Epithelial cell of esophagus (primary cell): ENCODE measurements at regions not wholly inside any gene's neighbourhood (a gene's known extent, or its start where the extent isn't known, plus 50 kb on each side); places are given as distances from the start of the nearest gene placed in this dataset.
"Not testable (repeated sequence)": the region's sequence is repeated elsewhere in the genome, so short reads cannot be mapped to it uniquely, and the experiment has no call there.

Experiments used
- DNase-seq: peaks from one replicate; pipeline ENCODE4 v3.0.0; 2010; ENCODE audit warnings: low read depth
- H3K4me3 ChIP-seq: 2 replicates; pipeline ENCODE4 v1.5.1; 2011; ENCODE audit warnings: mild to moderate bottlenecking, low read length, control low read depth
- TF ChIP-seq, protein P1 (sequence below): IDR thresholded peaks from 2 replicates; pipeline ENCODE4 v1.5.1; 2011; ENCODE audit warnings: low read depth, mild to moderate bottlenecking, low read length, control low read depth, inconsistent platforms; ENCODE audit not compliant: insufficient read depth; ENCODE audit errors: missing control alignments

GRCh38 chr7:136470179-136470578 is 398.3 kb upstream of the CHRM2 start:
- no peak for DNase-seq
- TF ChIP-seq, protein P1, sequence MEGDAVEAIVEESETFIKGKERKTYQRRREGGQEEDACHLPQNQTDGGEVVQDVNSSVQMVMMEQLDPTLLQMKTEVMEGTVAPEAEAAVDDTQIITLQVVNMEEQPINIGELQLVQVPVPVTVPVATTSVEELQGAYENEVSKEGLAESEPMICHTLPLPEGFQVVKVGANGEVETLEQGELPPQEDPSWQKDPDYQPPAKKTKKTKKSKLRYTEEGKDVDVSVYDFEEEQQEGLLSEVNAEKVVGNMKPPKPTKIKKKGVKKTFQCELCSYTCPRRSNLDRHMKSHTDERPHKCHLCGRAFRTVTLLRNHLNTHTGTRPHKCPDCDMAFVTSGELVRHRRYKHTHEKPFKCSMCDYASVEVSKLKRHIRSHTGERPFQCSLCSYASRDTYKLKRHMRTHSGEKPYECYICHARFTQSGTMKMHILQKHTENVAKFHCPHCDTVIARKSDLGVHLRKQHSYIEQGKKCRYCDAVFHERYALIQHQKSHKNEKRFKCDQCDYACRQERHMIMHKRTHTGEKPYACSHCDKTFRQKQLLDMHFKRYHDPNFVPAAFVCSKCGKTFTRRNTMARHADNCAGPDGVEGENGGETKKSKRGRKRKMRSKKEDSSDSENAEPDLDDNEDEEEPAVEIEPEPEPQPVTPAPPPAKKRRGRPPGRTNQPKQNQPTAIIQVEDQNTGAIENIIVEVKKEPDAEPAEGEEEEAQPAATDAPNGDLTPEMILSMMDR = no peak
- H3K4me3 ChIP-seq = no peak overlapping the region

GRCh38 chr7:136452949-136453348 is 415.5 kb upstream of the CHRM2 start:
- no peak for DNase-seq
- TF ChIP-seq, protein P1 = no peak
- no peak overlapping the region for H3K4me3 ChIP-seq

GRCh38 chr7:136446751-136447150 is 421.7 kb upstream of the CHRM2 start:
- TF ChIP-seq, protein P1 = no peak

GRCh38 chr7:136441835-136442234 is 426.6 kb upstream of the CHRM2 start:
- no peak overlapping the region for H3K4me3 ChIP-seq
- no peak for DNase-seq
- TF ChIP-seq, protein P1 = no peak

More at GRCh38 chr7:136446751-136447150, 421.7 kb upstream of the CHRM2 start:
- DNase-seq = no peak
- no peak overlapping the region for H3K4me3 ChIP-seq

DNA sequence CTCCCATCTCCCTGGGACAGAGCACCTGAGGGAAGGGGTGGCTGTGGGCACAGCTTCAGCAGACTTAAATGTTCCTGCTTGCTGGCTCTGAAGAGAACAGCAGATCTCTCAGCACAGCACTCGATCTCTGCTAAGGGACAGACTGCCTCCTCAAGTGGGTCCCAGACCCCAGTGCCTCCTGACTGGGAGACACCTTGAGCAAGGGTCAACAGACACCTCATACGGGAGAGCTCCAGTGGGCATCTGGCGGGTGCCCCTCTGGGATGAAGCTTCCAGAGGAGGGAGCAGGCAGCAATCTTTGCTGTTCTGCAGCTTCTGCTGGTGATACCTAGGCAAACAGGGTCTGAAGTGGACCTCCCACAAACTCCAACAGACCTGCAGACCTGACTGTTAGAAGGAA is 436.7 kb upstream of the CHRM2 start:
- DNase-seq, H3K4me3 ChIP-seq: not testable (repeated sequence)

DNA sequence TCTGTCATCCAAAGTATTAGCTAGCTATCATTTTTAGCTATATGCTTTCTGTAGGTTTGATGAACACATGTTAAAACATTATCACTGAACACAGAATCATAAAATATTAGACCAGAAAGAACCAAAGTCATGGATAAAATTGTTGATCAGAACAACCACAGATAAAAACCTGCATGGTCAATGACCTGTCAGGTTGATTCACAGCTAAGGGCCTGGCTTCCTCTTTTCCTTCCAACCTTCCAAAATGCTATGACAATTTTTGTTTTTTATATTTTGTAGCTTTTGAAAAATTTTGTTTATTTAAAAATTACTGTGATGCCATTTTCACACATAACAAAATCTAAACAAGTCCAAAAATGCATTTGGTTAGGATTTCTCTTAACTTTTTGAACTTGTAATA is 444.4 kb upstream of the CHRM2 start:
- TF ChIP-seq, protein P1 = no peak
- no peak for DNase-seq
- no peak overlapping the region for H3K4me3 ChIP-seq

DNA sequence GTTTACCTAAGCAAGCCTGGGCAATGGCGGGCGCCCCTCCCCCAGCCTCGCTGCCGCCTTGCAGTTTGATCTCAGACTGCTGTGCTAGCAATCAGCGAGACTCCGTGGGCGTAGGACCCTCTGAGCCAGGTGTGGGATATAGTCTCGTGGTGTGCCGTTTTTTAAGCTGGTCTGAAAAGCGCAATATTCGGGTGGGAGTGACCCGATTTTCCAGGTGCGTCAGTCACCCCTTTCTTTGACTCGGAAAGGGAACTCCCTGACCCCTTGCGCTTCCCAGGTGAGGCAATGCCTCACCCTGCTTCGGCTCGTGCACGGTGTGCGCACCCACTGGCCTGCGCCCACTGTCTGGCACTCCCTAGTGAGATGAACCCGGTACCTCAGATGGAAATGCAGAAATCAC is 442.6 kb upstream of the MTPN start:
- not testable (repeated sequence) for H3K4me3 ChIP-seq, DNase-seq

- no peak overlapping the region for H3K4me3 ChIP-seq
- DNase-seq = no peak
- TF ChIP-seq, protein P1 = no peak
Measured at GRCh38 chr7:136412952-136413351, 435.8 kb upstream of the MTPN start.
